GM19438 (cell line): ENCODE measurements at regions not wholly inside any gene's neighbourhood (a gene's known extent, or its start where the extent isn't known, plus 50 kb on each side); places are given as distances from the start of the nearest gene placed in this dataset.
A peak's percentile ranks its signal among the peaks of the same experiment; 100 is the strongest.
"Not testable (repeated sequence)": the region's sequence is repeated elsewhere in the genome, so short reads cannot be mapped to it uniquely, and the experiment has no call there.

Experiments
- ATAC-seq: cut with Tn5 transposase; IDR thresholded peaks from one replicate; pipeline ENCODE4 v1.9.1; 2021; ENCODE audit warnings: low read depth; ENCODE audit not compliant: unreplicated experiment

DNA sequence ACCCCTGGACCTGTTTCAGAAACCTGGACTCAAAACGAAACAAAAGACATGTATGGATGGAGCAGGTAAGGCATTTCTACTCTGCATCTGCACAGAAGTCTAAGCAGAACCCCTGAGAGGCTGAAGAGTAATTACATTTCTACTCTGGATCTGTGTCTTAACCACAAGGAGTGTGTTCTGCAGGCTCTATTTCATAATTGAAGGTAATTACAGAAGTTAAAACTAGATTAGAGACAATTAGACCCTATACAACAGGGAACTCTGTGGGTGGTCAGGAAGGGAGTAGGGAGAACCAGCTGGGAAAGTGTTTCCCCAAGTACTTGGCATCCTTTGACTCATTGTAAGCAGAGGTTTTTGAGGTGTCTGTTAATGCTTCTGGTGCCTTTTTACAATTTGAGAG lies 69.8 kb downstream of the IGSF1 start:
- no peak for ATAC-seq

DNA sequence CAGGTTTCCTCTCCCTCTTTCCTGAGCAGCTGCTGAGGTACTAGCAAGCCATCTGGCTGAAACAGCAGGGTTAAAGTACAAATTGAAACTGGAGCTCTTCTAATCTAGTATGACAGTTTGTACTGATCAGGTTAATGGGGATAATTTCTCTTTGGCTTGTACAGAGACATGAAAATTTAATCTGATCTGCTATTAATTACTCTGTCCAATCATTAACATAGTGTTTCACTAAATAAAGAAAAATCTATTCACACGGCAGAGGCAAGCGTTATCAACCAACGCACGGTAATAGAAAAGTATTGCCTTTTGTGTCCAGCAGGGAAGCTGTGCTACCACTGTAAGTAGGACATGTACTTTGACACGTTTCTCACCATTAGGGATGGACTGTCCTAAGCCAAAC lies 71.1 kb downstream of the IGSF1 start:
- no peak for ATAC-seq

DNA sequence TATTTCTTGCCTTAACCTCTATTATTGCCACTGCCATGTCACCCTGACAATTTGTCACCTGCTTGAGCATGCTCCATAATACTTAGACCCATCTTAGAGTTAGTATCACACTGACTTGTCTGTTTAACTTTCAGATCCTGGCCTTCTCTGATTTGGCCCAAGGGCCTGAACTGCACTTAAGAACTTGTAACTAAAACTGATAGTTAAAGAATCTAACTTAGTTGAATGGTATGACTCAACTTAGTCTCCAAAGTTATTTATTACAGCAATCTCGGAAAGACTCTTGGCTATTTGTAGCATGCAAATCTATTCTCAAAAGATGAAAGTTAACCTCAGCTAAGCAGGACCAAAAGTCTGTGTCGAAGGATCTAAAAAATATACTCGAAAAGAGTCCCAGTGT lies 72.3 kb downstream of the IGSF1 start:
- peak; percentile 76 for ATAC-seq

DNA sequence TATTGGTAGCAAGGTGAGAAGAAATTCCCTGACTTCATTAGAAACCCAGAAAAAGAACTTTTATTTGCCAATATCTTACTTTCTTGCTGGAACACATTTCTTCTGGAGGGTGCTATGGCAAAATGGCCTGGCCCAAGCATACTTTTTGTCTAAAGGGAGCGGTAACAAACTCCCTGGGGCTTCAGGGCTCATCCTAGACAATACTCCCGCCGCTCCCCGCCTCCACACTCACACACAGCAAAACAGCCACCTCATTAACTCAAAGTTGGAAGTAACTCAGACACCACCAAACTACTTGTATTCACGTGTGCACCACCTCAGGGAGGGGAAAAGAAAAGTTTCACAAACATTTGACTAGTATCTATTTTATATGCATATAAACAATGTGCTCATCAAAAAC lies 75.7 kb downstream of the IGSF1 start:
- ATAC-seq: no peak

DNA sequence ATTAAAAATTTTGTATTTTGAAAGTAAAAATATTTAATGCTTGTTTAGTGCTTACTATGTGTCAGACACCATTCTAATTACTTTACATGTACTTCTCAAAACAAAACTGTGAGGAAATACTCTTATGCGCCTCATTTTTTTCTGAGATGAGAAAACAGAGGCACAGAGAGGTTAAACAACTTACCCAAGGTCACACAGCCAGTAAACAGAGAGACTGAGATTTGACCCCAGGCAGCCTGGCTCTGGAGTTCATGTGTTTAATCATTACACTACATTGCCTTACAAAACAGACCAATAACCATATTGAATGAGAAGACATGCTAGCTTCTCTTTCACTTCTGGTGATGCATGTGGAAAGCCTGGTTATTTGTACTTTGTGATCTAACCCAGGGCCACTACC lies 86.3 kb downstream of the IGSF1 start:
- ATAC-seq: no peak

DNA sequence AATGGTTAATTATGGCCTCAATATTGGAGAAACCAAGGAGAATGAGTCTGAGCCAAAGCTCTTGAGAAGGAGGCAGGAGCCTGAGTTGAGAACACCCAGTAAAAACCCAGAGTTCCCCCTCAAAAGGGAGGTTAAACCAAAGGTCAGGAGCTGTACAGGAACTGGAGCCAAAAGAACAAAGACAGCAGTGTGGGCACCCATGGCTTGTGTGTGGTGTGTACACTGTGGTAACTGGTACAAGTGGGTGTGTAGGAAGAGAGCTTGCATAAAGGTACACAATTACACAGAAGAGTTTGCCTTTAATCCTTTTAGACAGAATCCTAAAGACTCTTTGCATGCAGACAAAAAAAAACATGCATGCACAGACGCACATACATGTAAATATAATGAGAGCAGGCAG lies 87.1 kb downstream of the IGSF1 start:
- no peak for ATAC-seq

DNA sequence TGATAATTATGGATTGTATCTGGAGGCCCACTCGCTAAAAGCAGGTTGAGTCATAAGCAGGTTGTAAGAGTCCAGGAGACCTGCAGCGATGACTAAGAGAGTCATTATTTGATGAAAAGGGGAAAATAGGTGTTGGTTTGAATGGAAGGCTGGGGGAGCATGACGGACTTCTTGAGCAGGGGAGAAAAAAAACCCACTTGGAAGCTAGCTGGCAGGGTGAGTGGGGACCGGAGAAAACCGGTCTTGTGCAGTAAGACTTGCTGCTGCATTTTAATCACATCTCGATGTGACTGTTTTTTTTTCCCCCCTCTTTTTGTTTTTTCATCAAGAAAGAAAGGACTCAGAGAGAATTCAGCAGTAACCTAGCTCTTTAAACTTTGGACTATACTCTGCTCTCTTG lies 90.0 kb downstream of the IGSF1 start:
- ATAC-seq: no peak

DNA sequence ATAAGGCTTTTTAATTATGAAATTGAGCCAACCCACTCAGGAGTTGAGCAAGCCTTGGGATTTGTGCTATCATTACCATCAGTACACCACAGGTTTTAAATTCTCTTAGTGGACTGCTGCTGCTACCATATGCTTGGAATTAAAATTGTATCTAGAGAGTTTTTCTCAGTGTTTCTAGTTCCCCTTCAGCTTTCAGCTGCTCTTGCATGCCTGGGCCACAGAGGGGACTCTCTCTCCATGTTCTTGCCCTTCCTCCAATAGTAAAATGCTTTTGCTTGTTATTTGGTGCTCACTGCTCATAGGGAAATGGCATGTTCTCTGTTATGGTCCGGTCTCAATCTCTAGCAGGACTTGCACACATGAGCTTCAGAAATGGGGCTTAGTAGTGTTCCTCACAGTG lies 101.9 kb downstream of the IGSF1 start:
- no peak for ATAC-seq

DNA sequence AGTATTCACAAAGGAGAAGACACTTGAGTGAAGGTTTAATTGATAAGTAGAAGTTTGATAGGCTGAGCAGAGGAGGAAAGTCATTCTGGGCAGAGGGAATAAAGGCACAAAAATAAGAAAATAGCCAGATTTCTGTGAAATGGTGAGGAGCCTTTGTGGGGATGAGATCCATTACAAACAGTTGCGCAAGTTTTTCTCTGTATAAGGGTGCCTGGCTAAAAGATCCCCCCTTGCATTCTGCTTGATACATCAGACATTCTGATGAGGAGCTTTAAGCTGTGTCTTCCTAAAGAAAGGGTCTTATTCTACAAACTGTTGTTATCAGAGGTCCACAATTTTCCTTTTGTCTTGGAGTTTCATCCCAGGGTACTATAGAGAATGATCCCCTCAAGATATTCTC lies 112.0 kb downstream of the ARHGAP36 start:
- no peak for ATAC-seq

DNA sequence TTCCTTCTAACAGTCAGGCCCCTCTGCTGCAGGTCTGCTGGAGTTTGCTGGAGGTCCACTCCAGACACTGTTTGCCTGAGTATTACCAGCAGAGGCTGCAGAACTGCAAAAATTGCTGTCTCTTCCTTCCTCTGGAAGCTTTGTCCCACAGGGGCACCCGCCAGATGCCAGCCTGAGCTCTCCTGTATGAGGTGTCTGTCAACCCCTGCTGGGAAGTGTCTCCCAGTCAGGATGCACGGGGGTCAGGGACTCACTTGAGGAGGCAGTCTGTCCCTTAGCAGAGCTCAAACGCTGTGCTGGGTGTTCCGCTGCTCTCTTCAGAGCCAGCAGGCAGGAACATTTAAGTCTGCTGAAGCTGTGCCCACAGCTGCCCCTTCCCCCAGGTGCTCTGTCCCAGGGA lies 105.5 kb downstream of the ARHGAP36 start:
- ATAC-seq: not testable (repeated sequence)

DNA sequence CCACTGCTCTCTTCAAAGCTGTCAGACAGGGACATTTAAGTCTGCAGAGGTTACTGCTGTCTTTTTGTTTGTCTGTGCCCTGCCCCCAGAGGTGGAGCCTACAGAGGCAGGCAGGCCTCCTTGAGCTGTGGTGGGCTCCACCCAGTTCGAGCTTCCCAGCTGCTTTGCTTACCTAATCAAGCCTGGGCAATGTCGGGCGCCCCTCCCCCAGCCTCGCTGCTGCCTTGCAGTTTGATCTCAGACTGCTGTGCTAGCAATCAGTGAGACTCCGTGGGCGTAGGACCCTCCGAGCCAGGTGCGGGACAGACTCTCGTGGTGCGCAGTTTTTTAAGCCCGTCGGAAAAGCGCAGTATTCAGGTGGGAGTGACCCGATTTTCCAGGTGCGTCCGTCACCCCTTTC lies 99.5 kb downstream of the ARHGAP36 start:
- not testable (repeated sequence) for ATAC-seq

DNA sequence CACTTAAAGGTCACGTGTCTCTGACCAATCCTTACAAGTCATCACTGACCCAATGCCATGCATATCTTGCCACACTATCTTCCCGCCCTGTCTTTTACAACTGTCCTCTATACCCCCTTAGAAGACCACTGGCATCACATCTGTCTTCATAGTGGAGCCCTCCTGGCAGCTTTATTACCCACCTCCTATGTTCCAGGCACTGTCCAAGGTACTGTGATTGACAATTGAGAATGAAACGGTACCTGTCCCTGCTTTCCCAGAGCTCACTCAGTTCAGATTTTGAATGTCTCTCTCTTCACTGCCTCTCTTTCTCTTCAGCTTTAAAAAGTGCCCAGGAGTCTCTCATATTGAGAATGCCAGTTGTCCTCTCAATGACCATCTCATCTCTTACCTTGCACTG lies 88.6 kb downstream of the ARHGAP36 start:
- no peak for ATAC-seq
